ENCODE measurements at regions not wholly inside any gene's neighbourhood (a gene's known extent, or its start where the extent isn't known, plus 50 kb on each side); places are given as distances from the start of the nearest gene placed in this dataset.

DNA sequence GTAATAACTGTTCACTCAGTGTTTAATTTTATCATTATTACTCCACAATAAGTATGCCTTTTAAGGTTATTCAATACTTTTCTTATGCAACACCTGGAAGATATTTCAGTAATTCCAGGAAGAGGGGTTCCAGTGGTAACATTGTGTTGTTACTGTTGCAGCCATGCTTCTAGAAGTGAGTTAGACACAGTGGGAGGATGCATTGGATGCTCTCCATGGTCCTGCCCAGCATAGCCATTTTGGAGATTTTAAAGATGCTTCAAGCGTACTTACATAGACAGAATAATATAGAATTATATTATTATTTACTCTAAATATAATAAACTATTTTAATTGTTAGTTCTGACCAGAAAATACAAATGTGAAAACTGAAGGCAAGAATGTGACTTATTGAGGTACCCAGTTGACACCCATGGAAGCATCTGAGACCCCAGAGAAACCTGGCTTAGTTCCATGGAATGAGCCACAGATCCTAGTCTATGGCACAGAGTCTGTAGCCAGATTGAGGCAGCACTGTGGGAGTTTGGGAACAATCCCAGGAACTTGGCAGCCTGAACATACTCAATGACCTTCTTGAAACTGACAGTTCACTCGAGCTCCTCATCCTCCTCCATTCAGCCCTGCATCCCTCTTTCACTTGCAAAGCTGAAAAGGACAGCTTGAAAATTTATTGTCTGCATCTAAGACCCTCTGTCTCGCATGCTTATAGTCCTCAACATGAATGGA, 190.1 kb upstream of the HS3ST4 start:
- TF ChIP-seq, protein P1, sequence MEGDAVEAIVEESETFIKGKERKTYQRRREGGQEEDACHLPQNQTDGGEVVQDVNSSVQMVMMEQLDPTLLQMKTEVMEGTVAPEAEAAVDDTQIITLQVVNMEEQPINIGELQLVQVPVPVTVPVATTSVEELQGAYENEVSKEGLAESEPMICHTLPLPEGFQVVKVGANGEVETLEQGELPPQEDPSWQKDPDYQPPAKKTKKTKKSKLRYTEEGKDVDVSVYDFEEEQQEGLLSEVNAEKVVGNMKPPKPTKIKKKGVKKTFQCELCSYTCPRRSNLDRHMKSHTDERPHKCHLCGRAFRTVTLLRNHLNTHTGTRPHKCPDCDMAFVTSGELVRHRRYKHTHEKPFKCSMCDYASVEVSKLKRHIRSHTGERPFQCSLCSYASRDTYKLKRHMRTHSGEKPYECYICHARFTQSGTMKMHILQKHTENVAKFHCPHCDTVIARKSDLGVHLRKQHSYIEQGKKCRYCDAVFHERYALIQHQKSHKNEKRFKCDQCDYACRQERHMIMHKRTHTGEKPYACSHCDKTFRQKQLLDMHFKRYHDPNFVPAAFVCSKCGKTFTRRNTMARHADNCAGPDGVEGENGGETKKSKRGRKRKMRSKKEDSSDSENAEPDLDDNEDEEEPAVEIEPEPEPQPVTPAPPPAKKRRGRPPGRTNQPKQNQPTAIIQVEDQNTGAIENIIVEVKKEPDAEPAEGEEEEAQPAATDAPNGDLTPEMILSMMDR (conservative IDR thresholded peaks at IDR 0.05; ENCODE audit: low read depth, low read length): no peak
- TF ChIP-seq EZH2 (IDR thresholded peaks at IDR 0.05; ENCODE audit: borderline replicate concordance, low read depth, low read length, poor library complexity, severe bottlenecking): no peak
